Activated CD8-positive, alpha-beta memory T cell treated with anti-CD3 and anti-CD28 coated beads, Interleukin-2, amount 50 U/mL, for 48 hours (primary cell): ENCODE measurements at regions not wholly inside any gene's neighbourhood (a gene's known extent, or its start where the extent isn't known, plus 50 kb on each side); places are given as distances from the start of the nearest gene placed in this dataset.
"Not testable (repeated sequence)": the region's sequence is repeated elsewhere in the genome, so short reads cannot be mapped to it uniquely, and the experiment has no call there.

Source experiments
- DNase-seq: peaks from one replicate; pipeline ENCODE4 v3.0.0-alpha.2; 2020

- DNase-seq: no peak
Measured at GRCh38 chr10:31125789-31126188, 94.1 kb upstream of the ZNF438 start.

GRCh38 chr10:31126593-31126992 lies 94.9 kb upstream of the ZNF438 start:
- DNase-seq: no peak

- no peak for DNase-seq
Measured at GRCh38 chr10:31128536-31128935, 96.9 kb upstream of the ZNF438 start.

GRCh38 chr10:31129271-31129670 lies 97.6 kb upstream of the ZNF438 start:
- no peak for DNase-seq

DNA sequence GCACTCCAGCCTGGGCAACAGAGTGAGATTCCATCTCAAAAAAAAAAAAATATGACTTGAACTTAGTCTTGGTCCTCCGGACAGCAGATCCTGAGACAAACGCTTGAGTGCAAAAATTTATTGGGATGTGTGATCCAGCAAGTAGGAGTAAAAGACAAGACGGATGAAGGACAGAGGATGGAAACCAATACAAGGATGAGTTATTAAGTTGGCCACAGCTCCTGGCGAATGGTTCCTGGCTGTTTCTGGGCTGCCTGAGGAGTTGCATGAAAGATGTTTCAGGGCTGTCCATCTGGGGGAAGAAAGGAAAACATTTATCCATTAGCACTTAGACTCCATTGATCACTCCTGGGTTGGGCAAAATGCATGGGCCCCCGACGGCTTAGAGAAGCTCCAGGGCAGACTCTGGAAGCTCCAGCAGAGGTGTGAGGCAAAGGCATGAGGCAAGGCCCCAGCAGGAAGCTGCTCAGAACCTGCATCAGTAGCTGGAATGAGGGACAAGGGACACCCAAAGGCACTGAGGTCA lies 98.3 kb upstream of the ZNF438 start:
- DNase-seq: no peak

GRCh38 chr10:31130406-31130805 lies 98.7 kb upstream of the ZNF438 start:
- no peak for DNase-seq

- no peak for DNase-seq
Measured at GRCh38 chr10:31131251-31131650, 99.6 kb upstream of the ZNF438 start.

- no peak for DNase-seq
Measured at GRCh38 chr10:31132681-31133244, 101.1 kb upstream of the ZNF438 start.

GRCh38 chr10:31133251-31133791 lies 101.7 kb upstream of the ZNF438 start:
- DNase-seq: no peak

DNA sequence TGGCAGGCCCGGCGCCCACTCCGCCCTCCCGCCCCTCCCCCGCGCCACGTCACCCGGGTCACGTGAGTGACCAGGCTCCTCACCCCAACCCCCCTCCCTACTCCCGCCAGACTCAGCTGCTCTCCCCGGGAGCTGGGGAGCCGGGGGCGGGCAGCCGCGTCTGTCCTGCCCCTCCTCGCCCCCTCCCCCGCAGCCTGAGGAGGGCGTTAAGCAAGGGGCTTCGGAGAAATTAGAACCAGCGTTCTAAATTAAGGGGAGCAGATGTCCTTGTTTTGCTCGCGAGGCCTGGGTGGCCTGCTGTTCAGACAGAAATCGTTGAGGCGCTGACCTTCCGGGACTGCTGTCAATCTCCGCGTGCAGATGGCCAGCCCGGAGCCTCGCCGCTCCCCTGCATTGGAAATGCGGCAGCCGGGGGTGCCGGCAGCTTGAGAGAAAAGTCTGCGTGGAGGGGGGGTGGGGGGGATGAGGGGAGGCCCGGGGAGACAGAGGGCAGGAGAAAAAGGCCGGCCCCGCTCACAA lies 102.2 kb upstream of the ZNF438 start:
- DNase-seq: peak; percentile 84

- peak; percentile 67 for DNase-seq
Measured at GRCh38 chr10:31134311-31134952, 102.8 kb upstream of the ZNF438 start.

GRCh38 chr10:31135171-31135570 lies 103.5 kb upstream of the ZNF438 start:
- DNase-seq: no peak

DNA sequence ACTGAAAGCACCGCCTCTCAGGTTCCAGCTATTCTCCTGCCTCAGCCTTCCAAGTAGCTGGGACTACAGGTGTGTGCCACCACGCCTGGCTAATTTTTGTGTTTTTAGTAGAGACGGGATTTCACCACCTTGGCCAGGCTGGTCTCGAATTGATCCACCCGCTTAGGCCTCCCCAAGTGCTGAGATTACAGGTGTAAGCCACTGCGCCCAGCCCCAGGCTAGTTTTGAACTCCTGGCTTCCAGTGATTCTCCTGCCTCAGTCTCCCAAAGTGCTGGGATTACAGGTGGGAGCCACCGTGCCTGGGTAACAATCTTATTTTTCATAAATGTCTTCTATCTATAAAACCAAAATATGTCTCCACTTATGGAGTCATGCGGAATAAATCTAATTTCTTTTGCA lies 104.1 kb upstream of the ZNF438 start:
- not testable (repeated sequence) for DNase-seq

DNA sequence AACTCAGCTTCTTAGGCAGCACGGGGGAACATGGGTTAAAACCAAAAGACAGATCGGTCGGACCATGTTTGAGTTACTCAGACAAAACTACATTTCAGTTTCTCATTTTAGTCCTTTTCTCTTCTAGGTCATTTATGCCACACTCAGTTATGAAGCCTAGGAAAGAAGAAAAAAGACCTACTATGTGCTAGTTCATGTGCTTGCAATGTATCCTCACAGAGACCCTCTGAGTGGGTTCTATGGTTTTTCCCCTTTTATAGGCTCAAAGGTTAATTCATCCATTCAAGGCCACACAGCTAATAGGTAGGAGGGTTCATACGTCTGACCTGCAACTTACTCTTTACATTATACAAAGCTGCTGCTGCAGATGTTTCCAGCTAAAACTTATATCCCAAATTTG lies 104.7 kb upstream of the ZNF438 start:
- no peak for DNase-seq

DNA sequence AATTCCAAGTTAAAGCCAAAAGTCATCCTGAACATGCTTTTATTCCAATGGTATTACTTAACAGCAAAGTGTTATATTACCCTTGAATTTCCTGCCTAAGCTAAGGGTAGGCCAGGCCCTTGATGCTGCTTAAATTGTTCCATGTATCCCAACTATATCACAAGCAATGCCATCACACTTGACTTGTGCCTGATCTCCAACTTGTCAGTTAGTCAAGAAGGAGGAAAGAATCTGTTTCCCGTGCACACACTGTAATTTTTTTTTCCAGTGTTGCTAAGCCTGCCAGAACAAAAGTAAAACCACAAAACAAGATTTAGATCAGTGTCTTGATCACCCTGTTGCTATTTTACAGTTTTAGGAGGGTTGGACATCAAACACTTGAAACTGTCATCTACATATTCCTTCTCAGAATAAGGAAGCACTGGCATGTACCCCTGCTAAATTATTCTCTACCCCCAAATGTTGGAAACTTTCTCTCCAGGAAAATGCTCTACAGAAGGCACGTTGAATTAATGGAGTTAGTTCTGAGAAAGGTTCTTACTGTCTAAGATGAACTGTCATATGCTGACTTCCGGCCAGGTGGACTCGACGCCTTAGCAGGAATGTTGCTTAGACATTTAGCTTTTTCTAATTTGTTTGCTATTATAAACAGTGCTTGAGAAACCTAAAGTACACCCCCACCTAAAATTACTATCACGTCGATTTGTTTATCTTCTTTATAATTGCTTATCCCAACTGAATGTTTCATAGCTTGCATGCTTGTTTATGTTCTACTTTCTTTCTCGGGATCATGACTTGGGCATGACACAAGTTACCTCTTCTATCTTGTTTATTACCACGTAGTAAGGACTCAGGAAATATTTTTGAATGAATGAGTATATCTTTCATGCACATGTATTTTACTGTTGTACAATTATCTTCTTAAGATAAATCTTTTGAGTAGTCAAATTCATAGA lies 105.5 kb upstream of the ZNF438 start:
- DNase-seq: no peak

DNA sequence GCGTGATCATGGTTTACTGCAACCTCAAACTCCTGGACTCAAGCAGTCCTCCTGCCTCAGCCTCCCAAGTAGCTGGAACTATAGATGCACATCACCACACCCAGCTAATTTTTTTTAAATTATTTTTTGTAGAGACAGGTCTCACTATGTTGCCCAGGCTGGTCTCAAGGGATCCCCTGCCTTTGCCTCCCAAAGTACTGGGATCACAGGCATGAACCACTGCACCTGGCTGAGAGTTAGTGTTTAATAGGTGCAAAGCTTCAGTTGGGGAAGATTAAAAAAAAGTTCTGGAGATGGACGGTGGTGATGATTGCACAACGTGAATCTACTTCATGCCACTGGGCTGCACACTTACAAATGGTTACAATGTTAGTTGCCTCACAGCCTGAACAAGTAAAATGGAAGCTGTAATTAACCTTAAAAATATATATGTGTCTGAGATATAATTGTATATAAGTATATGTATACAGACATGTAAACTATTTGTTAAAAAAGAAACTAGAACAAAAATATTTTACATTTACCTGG lies 106.4 kb upstream of the ZNF438 start:
- DNase-seq: no peak

DNA sequence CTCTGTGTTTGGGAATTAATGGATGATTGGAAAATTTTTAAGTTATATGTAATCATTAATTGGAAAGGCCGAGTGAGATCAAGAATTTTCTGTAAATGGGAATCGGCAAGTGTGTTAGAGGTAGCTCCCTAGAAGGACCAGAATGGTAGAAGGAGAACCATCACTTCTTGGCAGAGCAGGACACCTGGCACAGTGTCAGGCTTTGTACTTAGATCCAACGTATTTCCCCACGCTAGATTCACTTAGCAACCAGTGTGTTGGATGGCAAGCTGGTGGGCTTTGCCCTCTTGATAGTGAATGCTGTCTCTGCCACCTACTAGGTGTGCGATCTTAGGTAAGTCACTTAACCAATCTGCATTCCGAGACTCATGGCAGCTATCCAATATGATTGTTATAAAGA lies 107.8 kb upstream of the ZNF438 start:
- no peak for DNase-seq

DNA sequence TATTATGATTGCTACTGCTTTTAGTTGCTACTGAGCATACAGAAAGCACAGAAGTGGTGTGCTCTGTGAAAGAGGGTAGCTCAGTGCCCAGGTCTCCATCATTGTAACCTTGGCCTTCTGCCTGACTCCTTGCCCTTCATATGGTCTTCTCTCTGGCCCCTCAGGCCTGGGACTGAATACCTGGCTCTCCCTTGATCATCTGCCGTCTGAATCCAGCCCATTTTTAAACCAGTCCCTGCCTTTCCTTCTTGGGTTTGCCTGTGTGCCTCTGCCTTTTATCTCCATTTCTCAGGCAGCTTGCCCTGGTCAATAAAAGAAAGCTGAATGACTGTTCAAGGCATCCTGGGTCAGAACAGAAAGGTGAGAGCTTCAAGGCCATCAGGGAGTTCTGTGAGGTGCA lies 109.1 kb upstream of the ZNF438 start:
- DNase-seq: no peak

- no peak for DNase-seq
Measured at GRCh38 chr10:31142026-31142425, 110.4 kb upstream of the ZNF438 start.

GRCh38 chr10:31143331-31143935 lies 111.8 kb upstream of the ZNF438 start:
- no peak for DNase-seq

- no peak for DNase-seq
Measured at GRCh38 chr10:31145986-31146385, 114.3 kb upstream of the ZNF438 start.

- DNase-seq: no peak
Measured at GRCh38 chr10:31146491-31147209, 115.0 kb upstream of the ZNF438 start.
